Fibroblast of skin of right quadriceps (primary cell): ENCODE measurements at regions not wholly inside any gene's neighbourhood (a gene's known extent, or its start where the extent isn't known, plus 50 kb on each side); places are given as distances from the start of the nearest gene placed in this dataset.
"Not testable (repeated sequence)": the region's sequence is repeated elsewhere in the genome, so short reads cannot be mapped to it uniquely, and the experiment has no call there.

Experiments used
- DNase-seq: peaks from one replicate; pipeline ENCODE4 v3.0.0-alpha.2; 2013

DNA sequence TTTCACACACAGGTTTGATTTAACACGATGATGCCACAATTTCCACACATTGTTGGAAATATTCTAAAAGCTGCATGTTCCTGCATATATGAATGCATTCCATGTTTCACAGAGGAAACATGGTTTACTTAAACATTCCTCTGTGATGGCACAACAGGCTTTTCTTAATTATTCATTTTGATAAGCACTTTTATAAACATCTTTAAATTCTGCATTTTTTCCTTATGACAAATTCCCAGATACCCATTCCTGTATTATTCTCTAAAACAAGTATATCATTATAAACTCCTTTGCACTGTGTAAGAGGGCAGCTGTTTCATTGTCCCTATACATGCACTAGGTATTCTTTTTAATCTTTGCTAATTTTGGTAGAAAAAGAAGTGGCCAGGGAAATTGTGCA lies 532.3 kb downstream of the SOX6 start:
- peak; percentile 60 for DNase-seq

DNA sequence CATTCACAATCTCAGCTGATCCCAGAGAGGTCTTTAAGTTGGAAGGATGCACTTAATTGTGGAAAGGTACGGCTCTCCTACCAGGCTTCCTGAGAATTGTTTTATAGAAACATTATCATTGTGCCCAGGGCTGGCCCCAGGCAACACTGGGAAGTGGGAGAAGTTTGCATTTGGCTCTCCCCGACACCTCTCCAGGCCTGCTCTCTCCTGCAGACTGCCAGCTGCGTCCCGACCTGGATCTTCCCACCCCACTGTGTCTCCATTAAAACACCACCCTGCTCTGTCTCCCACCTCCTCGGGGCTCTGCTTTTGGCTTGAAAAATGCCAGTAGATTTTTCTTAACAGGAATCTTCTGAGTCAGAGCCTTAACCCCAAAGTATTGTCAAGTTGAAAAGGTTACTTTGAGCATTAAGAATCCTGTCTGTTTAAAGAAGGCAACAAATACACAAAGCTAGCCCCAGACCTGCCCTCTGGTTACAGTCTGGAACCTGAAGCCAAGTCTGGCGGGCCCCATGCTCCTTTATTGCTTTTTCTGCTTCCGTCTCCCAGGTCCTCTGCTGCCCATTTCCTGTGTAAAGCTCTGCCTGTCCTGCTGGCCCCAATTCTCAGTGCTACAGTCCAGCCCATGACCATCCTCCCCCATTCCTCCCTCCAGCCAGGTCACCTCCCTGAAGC lies 530.2 kb downstream of the SOX6 start:
- no peak for DNase-seq

DNA sequence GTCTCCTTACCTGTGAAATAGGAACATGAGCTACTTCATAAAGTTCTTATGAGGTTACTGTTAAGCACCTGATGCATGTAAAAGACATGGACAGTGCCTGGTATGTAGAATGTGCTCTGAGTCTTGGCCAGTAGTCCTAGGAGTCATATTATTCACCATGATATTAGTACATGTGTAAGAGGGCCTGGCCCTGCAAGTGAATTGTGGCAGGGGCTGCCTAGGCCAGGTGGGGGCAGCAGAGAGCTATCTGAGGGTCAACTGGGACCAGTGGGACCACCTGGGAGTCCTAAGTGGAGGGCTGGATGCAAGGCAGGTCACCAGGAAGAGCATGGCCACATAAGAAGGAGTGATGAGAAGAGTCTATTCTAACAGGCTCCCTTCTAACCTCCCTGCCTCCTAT lies 529.5 kb downstream of the SOX6 start:
- peak; percentile 29 for DNase-seq

DNA sequence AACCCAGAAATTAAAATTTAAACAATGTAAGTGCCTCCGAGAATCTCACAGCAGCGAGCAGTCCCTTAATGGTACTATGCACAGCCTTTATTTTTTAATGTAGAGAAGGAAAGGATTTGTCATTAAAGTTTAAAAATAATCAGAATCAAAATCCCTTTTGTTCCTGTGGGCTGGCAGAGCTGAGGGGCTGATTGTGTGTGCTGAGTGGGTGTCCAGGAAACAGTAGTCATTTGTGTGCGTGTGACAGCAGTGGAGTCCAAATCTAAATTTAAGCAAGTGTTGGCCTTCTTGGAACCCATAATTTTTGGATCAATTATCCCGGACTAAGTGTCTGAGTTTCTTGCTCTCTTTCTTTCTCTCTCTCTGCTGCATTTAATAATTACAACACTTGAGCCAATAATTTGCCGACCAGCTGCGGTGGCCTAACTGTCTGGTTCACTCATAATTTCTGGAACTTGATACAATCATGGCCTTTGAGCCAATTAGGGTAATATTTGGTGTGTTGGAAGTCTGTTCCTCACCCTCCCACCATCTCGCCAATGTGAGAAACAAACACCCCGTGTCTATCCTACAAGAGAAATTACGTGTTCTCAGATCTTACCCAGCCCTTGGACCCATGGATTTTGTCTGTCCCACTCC lies 528.0 kb downstream of the SOX6 start:
- no peak for DNase-seq

DNA sequence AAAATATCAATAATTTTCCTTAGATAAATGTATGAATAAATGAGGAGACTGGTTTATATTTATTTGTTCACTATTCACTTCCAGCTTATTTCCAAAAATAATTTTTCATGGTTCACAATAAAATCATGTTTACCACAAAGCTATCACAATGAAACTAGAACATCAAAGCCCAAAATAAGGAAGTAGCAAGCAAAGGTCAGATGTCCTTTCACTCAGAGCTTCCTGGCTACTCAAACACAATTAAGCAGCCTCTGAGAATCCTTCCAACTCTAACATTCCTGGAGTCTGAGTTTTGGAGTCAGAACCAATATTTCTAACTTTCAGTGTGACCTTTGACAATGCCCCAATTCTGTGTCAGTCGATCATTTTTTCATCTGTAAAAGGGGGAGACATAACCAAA lies 527.0 kb downstream of the SOX6 start:
- DNase-seq: no peak

DNA sequence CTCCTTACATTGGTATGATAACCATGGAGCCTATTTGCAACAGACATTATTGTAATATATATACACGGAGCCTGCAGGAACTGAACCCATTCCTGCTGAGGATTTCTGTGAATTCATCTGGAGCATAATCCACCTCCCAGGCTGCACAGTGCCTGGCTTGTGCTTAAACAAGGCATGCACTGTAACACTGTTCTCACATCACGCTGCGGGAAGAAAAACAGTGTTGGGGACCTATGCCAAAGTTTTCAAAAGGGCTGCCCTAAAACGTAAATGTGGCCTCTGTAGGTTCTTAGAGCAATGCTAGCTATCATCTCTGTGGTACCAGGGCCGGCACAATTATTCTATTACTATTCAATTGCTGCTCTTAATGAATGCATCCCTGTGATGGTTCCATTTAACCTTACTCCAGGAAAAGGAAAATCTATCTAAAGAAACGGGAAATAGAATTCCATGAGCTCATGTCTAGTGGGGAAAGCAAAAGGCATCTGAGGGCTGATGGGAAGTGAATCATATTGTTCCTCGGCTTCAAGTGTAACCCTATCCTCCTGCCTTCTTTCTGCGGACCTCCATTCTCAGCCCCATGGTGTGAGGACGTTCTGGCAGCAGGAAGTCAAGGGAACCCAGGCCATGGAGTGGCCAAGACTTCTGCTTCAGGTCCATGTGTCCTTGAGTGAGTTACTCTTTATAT lies 525.5 kb downstream of the SOX6 start:
- no peak for DNase-seq

DNA sequence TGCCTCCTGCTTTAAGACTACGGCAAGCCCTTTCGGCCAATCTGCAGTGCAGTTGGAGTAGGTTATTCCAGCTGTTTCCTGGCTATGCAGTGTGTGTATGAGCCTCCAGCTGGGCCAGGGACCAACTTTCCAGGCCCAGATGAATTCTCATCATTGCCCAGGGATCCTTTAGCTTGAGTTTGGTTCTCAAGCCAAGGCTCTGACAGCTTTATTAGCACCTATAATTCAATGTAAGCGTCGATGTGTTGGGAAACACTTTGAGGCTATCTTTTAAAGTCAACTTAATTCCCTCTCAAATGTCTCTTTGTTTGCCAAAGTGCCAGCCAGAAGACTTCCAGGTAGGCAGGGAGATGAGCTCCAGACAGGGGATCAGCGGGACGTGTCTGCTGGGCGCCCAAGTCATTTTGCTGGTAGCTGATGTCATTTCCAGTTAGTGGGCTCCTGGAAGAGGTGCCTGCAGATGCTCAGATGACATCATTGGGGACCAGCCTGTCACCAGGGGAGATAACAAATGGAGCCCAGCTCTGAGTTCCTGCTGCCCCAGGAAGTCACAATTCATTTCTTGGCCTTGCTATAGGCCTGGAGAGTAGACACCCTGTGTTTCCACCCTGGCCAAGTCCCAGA lies 520.4 kb downstream of the SOX6 start:
- peak; percentile 22 for DNase-seq

DNA sequence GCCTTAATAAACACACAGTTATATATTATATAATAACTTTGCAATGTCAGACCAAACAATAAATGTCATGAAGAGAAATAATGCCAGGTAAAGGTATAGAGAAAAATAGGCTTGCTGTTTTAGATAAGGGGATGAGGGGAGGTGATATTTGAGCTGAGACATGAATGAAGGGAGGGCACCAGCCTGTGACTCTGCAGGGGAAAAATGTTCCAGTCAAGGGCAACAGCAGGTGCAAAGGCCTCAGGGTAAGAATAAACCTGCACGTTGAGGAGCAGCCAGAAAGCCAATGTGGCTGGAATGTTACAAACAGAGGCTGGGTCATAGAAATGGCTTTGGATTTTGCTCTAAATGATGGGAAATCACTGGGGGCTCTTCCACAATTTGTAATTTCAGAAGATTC lies 519.6 kb downstream of the SOX6 start:
- DNase-seq: no peak

DNA sequence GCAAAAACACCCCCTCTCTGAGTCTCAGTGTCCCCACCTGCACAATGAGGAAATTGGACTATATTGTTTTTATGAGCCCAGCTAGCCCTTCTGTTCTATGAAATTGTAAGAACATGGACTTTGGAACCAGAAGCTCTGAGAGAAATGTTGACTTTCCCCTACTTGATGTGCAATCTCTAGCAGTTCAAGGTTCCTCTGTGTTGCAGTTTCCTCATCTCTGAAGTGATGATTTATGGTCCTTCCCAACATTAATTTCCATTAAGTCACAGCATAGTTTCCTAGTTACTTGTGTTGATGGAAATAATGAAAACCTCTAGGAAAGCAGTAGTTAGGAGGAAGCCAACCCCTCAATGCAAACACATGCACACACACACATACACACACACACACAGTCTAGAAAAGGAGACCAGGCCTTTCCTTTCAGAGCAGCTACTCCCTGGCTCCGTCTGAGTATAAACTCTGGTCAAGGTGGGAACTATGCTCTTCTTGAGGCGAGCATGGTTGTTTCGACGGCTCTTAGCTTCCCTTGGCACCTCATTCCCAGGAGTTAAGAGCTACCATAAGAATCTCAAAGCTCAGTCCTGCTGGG lies 518.4 kb downstream of the SOX6 start:
- peak; percentile 14 for DNase-seq

DNA sequence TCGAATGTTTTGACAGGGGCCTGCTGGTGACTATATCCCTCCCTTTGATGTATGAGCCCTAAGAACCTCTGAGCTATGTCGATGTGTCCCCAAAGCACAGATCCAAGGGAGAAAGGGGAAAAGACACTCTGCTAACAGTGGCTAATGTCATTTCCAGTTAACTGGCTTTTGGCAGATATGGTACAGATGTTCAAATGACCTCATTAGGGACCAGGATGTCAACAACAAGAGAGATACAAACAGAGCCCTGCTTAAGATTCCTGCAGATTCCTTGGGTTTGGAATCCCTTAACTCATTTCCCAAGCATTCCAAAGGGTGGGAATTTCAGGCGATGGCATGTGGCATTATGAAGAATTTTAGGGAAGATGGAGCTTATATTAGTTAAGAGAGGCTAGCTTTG lies 517.3 kb downstream of the SOX6 start:
- no peak for DNase-seq

DNA sequence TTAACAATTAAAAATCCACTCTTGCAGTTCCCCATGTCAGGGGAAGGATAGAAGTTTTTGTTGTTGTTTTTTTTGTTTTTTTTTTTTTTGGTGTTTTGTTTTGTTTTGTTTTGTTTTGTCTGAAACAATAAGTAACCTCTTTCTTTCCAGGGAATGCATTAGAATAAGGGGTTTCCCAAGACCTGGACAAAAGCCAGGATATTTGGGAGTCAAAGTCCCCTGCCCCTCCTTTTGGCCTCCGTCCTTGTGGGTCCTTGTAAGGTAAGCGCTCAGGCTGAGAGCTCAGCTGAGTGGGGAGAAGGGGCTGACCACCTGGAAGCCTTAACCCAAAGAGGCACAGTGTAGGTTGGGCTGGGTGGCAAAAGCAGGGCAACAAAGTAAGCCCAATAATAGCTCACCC lies 515.4 kb downstream of the SOX6 start:
- no peak for DNase-seq

DNA sequence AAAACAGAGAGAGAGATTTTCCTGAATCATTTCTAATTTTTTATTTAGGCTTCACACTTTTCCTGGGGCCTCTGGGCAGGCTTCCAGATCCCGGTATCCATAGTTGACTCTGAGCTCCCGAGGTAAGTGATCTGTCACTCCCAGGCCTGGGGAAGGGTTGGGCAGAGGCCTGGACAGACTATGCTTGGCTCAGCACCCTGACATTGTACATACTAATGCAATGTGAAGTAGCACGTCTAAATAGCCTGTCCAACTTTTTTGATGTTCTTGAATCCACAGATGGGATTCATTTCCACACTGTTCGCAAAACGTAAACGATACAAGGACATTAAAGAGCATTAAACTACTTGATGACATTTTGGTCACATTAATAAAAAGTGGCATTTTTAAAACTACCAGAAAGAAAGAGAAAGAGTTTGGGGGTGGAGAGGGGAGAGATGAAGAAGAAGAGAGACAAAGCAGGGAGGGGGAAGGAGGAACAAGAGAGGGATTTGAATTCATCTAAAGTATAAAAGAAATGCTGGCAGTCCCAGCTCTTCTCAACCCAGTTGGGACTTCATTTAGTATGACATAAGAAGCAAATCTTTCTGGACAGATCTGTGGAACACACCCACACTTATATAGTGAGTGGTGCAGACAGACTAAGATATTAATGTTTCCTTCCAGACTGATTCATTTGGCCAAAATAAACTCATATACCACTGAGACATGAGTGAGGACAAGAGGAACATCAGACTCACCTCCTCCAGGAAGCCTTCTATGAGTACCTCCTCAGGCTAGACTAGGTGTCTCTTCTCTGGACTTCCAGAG lies 514.2 kb downstream of the SOX6 start:
- no peak for DNase-seq

DNA sequence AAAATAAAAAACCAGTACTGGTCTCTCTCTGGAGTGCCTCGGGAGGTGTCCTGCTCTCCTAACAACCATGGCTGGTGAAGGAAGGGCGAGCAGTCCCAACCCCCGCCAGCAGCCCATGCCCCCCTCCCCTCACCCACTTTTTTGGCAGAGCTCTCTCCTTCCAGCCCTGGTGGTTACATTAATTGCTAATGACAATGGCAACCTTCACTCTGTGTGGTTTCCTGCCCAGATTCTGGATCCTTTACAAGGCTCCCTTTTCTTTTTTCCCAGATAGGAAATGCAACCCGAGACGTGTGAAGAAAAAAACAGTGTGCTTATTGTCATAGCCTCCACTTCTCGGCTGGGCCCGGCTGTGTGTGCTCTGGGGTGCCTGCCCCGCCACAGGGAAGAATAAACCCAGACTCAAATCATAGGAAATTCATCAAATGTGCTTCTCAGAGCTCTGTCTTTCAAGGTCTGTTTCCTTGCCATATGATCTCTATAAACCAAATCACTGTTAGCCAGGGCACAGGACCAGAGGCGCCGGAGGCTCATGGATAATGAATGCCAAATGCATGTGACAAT lies 513.0 kb downstream of the SOX6 start:
- peak; percentile 36 for DNase-seq

DNA sequence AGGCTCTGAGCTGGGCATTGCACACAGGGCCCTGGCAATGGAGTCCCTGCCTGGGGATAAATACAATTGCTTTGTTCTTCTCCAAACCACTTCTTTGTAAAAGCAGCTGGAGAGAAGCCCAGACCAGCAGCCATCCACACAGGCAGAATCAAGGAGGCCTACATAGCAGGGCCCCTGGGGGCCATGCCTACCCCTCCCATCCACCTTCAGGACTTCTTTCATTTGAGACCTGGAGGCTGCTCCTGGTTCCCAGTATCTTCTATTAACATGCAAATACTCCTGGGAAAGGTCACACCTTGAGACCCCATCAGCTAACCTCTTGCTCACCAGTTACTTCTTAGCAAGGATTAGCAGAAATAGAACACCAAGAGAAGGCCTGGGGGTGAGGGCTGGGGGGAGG lies 511.1 kb downstream of the SOX6 start:
- DNase-seq: no peak

DNA sequence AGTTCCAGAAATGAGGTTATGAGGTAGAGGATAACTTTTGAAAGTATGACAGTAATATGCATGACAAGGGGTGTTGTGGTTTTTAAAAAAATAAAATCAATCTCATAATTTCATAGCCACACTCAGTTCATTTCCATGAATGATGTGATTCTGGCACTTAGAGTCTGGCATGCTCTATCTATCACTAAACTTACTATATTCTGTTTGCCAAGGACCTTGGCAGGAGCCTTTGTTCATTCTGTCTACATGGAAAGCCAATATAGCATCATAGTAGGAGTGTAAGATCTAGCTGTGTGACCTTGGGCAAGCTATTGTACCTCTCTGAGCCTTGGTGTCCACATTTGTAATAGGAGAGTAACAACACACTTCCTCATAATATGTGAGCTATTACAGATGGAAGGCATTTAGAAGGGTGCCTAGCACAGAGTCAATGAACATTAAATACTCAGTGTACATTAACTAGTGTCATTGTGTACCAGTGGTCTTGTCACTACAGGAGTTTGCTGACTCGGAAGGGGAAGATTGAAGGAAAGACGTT lies 507.6 kb downstream of the SOX6 start:
- DNase-seq: no peak

DNA sequence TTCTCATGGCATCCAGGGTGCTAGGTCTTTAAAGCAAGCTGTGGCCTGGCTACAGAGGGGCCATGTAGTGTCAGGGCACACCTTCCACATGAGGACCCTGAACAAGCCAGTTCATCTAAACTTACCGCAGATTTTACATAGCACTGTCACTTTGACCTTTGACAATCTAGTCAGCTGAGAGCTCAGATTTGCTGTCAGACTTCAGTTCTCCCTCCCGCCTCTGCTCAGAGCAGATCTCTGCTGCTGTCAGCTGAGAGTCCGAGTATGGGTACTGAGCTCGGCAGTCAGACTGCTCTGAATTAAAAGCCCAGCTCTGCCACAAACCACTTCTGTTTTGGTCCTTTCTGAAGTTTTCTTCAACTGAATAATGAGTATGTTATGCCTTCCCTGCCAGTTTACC lies 507.1 kb downstream of the SOX6 start:
- no peak for DNase-seq

DNA sequence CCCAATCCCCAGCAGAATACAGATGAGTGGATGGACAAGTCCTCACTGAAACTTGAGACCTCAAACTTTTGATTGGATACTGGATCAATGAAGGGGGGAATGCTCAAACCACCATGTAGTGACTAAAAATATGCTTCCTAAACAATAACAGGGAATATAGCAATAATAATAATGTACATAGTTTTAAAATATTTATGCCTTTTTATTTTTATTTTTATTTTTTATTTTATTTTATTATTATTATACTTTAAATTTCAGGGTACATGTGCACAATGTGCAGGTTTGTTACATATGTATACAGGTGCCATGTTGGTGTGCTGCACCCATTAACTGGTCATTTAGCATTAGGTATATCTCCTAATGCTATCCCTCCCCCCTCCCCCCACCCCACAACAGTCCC lies 506.0 kb downstream of the SOX6 start:
- not testable (repeated sequence) for DNase-seq

DNA sequence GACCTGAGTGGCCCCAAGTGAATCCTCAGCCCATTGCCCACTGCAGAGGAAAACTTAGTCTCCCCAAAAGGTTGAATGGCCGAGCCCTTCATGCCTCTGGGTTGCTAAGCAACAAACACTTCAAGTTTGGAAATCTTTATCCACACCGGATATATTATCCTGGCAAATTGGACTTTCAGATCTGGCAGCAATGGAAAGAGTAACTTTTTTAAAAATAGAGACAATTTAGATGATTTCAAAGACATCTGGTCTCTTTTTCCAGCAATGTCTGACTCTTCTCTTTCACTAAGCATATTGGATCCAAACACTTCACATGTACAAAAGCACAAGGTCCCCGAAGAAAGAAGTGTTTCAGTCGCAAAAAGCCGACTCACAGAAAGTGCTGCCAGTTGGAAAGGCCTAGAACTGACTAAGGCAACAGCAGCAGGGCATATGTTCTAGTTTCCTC lies 505.3 kb downstream of the SOX6 start:
- no peak for DNase-seq

DNA sequence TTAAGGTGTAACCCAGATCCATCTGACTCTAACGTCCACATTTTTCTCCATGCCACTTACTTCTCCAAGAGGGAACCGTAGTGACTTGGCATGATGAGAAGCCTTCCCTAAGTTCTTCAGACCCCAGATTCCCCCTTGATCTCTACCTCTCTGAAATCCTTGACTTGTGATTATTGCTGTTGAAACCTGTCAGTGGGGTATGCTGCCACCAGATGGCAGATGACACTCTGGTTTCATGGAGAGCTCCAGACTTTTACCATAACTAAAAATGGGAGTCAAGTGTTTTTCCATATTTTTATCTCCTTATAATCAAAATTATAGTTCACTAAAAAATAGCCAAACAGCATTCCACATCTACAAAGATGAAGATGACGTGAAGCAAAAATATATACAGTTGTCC lies 504.2 kb downstream of the SOX6 start:
- DNase-seq: no peak

DNA sequence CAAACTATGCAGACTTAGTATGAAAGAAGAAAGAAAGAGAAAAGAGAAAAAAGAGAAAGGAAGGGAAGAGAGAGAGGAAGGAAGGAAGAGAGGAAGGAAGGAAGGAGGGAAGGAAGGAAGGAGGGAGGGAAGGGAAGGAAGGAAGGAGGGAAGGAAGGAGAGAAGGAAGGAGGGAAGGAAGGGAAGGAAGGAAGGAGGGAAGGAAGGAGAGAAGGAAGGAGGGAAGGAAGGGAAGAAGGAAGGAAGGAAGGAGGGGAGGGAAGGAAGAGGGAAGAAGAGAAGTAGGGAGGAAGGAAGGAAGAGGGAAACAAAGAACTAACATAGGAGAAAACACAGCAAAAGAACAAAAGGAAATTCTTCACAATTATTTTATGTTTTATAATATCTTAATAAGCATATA lies 502.1 kb downstream of the SOX6 start:
- no peak for DNase-seq

DNA sequence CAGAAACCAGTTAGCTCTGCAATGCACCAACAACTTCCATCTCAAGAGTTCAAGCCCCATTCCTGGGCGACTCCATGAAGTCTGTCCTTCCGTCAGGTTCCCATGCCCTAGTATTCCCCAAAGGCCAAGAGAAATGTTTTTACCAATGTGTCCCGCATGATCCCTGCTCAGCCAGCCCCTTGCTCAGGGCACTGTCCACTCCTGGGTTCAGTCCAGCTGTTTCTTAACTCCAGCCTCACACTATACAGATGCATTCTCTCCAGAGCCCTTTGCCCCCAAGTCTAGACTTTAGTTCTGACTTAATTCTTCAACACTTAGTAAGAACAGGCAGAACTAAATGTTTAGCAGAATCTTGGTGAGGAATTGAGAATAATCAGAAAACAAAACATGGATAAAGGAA lies 497.5 kb downstream of the SOX6 start:
- DNase-seq: no peak

DNA sequence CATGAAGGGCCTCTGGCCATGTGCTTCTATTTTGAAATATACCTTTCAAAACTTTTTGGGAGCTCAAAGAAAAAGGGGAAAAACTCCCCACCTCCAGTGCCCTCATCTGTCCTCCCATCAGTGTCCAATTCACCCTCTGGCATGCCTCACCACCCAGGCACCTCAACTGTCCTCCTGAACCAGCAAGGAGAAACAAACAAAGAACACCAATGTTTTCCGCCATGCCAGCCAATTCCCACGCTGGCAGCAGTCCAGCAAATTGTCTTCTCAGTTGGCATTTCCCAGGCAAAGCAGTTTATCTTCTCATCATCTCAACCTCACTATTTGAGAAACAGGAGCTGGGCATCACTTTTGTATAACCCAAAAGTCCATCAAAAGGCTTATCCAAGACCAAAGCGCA lies 496.9 kb downstream of the SOX6 start:
- no peak for DNase-seq
